ENCODE measurements at regions not wholly inside any gene's neighbourhood (a gene's known extent, or its start where the extent isn't known, plus 50 kb on each side); places are given as distances from the start of the nearest gene placed in this dataset.

GRCh38 chr12:40502322-40502721 is 189.9 kb upstream of the CNTN1 start:
- H3K9ac ChIP-seq, result no peak overlapping the region
- H4K20me1 ChIP-seq (ENCODE audit: insufficient read depth), result no peaks in the 10 kb centered on the region
- H3K27ac ChIP-seq, result no peak overlapping the region
- H3K4me1 ChIP-seq (ENCODE audit: low read depth, poor library complexity, severe bottlenecking), result no peaks in the 10 kb centered on the region
- no peaks in the 10 kb centered on the region for H3K36me3 ChIP-seq (ENCODE audit: insufficient read depth)
- no peaks in the 10 kb centered on the region for H3K79me2 ChIP-seq (ENCODE audit: insufficient read depth, low read depth)
- no peak for TF ChIP-seq CTCF (conservative IDR thresholded peaks at IDR 0.05; ENCODE audit: low read depth, low read length)
- H2AFZ ChIP-seq (ENCODE audit: low read depth), result no peak overlapping the region
- no peak overlapping the region for H3K4me3 ChIP-seq (IDR thresholded peaks at IDR 0.05; ENCODE audit: insufficient read depth, low read depth, low read length)
- no peak overlapping the region for H3K4me2 ChIP-seq
- no peaks in the 10 kb centered on the region for H3K27me3 ChIP-seq (ENCODE audit: insufficient read depth, low read depth)

DNA sequence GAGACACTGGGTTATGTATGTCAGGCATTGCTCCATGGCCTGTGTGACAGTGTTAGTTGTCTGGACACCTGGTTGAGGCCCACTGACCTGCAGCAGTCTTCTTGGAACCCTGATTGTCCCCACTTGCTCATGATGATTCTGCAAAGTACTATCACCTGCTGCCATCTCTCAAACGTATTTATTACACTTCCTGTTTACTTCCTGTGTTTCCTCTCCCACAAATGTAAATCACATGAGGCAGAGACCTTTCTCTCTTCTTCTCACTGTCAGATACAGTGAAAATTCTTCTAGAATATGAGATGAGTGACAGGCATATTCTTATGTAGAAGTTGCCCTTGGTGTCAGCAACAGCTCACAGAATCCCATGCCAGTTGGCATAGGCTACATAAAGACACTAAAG is 186.9 kb upstream of the CNTN1 start:
- H3K27ac ChIP-seq, result no peak overlapping the region
- H4K20me1 ChIP-seq (ENCODE audit: insufficient read depth), result no peaks in the 10 kb centered on the region
- no peak overlapping the region for H3K4me3 ChIP-seq (IDR thresholded peaks at IDR 0.05; ENCODE audit: insufficient read depth, low read depth, low read length)
- H3K79me2 ChIP-seq (ENCODE audit: insufficient read depth, low read depth), result no peaks in the 10 kb centered on the region
- H3K36me3 ChIP-seq (ENCODE audit: insufficient read depth), result no peaks in the 10 kb centered on the region
- no peak overlapping the region for H3K9ac ChIP-seq
- no peak for TF ChIP-seq CTCF (conservative IDR thresholded peaks at IDR 0.05; ENCODE audit: low read depth, low read length)
- H3K27me3 ChIP-seq (ENCODE audit: insufficient read depth, low read depth), result no peaks in the 10 kb centered on the region
- no peaks in the 10 kb centered on the region for H3K4me1 ChIP-seq (ENCODE audit: low read depth, poor library complexity, severe bottlenecking)
- no peak overlapping the region for H3K4me2 ChIP-seq
- H2AFZ ChIP-seq (ENCODE audit: low read depth), result no peak overlapping the region

- Histone ChIP-seq H3K4me2 (no peak overlapping the region), H3K79me2 (ENCODE audit: insufficient read depth, low read depth) (no peaks in the 10 kb centered on the region), H3K4me1 (ENCODE audit: low read depth, poor library complexity, severe bottlenecking) (no peaks in the 10 kb centered on the region), H3K4me3 (IDR thresholded peaks at IDR 0.05; ENCODE audit: insufficient read depth, low read depth, low read length) (no peak overlapping the region), H3K9ac (no peak overlapping the region), H3K36me3 (ENCODE audit: insufficient read depth) (no peaks in the 10 kb centered on the region), H3K27ac (no peak overlapping the region), H3K27me3 (ENCODE audit: insufficient read depth, low read depth) (no peaks in the 10 kb centered on the region), H2AFZ (ENCODE audit: low read depth) (no peak overlapping the region), H4K20me1 (ENCODE audit: insufficient read depth) (no peaks in the 10 kb centered on the region)
- no peak for TF ChIP-seq CTCF (conservative IDR thresholded peaks at IDR 0.05; ENCODE audit: low read depth, low read length)
These were observed 183.8 kb upstream of the CNTN1 start for GRCh38 chr12:40508421-40508820.

GRCh38 chr12:40511341-40511740 is 180.9 kb upstream of the CNTN1 start:
- Histone ChIP-seq H3K27ac (no peak overlapping the region), H3K27me3 (ENCODE audit: insufficient read depth, low read depth) (no peaks in the 10 kb centered on the region), H3K9ac (no peak overlapping the region), H3K4me2 (no peak overlapping the region), H3K36me3 (ENCODE audit: insufficient read depth) (no peaks in the 10 kb centered on the region), H3K79me2 (ENCODE audit: insufficient read depth, low read depth) (no peaks in the 10 kb centered on the region), H2AFZ (ENCODE audit: low read depth) (no peak overlapping the region), H4K20me1 (ENCODE audit: insufficient read depth) (no peaks in the 10 kb centered on the region), H3K4me1 (ENCODE audit: low read depth, poor library complexity, severe bottlenecking) (peaks cover 17% of the 10 kb centered on the region), H3K4me3 (IDR thresholded peaks at IDR 0.05; ENCODE audit: insufficient read depth, low read depth, low read length) (no peak overlapping the region)
- TF ChIP-seq CTCF (conservative IDR thresholded peaks at IDR 0.05; ENCODE audit: low read depth, low read length), result no peak
